ENCODE measurements at regions not wholly inside any gene's neighbourhood (a gene's known extent, or its start where the extent isn't known, plus 50 kb on each side); places are given as distances from the start of the nearest gene placed in this dataset.

DNA sequence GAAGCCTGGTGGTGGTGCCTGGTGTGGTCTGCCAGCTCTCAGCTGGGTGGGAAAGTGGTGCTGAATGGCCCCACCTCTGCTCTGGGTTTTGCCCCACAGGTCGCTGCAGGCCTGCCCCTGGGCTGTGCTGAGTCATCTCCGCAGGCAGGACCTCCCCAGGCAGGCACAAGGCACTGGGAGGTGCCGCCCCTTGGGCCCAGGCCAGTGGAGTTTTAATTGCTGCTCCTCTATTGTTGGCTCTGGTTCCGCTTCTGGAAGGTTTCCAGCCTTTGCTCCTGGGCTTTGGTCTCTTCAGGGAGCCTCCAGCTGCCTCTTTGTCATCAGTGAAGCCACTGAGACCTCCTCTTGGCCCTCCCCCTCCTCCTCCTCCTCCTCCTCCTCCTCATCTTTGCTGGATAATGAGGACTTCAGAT lies 180.3 kb upstream of the GRB10 start:
- DNase-seq (ENCODE audit: low spot score), result peak; percentile 91

DNA sequence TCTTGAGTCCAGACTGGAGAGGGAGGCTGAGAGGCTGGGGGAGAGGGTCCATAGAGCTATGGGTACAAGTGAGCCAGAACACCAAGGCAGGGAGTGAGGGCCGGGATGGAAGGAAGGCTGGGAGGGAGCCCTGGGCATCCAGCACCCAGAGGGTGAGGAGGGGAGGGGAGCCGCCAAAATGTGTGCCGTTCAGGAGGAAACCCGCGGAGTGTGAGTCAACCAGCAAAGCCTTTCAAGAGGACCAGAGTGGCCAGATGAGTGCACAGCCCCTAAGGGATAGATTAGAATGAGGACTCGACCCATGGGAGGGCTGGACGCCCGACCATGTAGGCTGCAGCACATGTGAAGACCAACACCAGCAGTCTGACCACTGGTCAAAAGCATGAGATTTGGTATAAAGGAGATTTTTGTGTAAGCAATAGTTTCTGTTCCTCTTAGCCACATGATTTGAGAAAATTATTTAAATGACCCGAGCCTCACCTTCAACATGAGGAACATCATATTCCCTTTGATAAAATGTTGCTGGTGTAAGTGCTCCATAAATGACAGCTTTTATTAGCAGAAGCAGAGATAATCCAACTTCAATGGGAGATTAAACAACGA lies 179.7 kb upstream of the GRB10 start:
- peak; percentile 9 for DNase-seq (ENCODE audit: low spot score)

DNA sequence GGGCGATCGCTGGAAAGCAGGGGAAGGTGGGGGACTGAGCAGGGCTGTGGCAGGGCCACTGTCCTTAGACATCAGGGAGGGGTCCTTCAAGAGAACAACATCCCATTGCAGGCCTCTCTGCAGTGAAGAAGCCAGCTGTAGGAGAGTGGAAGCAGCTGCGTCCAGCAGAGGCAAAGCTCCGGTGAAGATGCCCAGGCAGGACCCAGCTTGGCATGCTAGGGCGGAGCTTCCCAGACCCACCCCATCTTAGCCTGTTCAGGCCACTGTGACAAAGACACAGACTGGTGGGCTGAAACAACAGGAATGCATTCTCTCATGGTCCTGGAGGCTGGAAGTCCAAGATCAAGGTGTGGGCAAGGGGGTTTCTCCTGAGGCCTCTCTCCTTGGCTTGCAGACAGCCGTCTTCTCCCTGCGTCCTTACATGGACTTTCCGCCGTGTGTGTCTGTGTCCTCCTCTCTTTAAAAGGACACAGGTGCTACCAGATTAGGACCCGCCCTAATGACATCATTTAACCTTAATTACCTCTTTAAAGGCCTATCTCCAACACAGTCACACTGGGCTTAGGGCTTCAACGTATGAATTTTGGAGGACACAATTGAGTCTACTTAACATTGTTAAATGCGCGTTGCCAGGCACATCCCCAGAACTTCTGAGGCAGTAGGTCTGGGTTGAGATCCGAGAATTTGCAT lies 178.1 kb upstream of the GRB10 start:
- no peak for DNase-seq (ENCODE audit: low spot score)

DNA sequence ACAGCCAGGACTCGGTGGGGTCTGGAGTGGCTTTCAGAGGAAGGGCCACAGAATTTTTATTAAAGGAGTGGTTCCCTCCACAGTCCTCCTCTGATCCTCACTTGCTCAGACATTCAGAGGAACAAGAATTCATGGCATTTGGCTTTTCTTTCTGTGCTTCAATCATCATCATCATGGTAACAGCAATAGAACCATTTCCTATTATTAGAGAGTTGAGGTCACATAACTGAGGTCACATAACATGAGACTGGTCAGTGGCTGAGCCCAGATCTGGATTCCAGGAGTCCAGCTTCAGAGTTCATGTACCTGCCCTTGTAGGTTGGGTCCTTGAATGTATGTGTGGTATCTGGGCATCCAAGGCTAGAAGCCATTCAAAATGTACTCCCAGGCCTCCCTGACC lies 177.3 kb upstream of the GRB10 start:
- DNase-seq (ENCODE audit: low spot score), result no peak

DNA sequence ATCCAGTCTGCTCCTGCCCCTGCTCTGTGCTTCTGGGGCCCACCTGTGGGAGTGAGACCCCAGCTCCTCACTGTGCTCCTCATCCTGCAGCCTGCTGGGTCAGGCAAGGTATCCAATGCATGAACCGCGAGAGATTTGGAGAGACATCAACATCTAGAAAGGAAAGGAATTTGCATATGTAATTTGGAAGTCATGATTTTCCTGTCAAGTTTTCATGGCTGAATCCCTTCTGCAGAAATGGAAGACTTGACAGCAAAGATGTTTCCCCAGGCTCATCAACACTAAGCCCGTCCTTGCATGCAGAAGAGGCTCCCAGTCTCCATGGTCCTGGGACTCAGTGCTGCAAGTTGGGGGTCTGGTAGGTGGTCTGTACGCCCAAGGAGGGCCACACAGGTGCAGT lies 176.9 kb upstream of the GRB10 start:
- DNase-seq (ENCODE audit: low spot score), result no peak

DNA sequence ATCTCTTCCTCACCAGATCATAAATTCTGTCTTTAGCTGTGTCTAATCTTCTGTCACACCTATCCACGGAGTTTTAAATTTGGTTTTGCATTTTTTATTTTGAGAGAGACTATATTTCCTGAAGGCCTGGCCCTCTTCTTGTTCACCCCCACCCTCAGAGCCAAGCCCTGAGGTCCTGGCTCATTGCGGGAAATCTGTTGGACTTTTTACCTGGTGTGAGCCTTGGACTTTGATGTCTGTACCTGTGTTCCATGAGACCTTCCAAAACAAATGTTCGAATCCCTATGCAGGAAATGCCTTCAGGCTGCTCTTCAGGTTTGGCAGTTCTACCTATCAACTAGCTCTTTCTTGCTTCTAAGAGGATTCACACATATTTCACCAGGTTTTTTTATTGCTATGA lies 175.2 kb upstream of the GRB10 start:
- DNase-seq (ENCODE audit: low spot score), result no peak

DNA sequence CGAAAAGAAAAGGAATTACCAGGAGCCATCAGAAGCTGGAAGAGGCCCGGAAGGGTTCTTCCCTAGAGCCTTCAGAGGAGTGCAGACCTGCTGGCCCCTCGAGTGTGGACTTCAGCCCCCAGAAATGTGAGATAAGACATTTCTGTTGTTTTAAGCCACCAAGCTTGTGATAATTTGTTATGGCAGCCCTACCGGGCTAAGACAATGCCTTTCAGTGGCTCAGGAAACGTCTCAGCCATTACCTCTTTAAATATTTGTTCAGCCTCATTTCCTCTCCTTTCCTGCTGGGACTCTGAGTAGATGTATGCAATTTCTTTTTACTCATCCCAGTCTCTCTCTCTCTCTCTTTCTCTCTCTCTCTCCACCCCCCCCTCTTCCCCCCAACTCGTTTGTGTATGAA lies 174.7 kb upstream of the GRB10 start:
- DNase-seq (ENCODE audit: low spot score), result no peak

DNA sequence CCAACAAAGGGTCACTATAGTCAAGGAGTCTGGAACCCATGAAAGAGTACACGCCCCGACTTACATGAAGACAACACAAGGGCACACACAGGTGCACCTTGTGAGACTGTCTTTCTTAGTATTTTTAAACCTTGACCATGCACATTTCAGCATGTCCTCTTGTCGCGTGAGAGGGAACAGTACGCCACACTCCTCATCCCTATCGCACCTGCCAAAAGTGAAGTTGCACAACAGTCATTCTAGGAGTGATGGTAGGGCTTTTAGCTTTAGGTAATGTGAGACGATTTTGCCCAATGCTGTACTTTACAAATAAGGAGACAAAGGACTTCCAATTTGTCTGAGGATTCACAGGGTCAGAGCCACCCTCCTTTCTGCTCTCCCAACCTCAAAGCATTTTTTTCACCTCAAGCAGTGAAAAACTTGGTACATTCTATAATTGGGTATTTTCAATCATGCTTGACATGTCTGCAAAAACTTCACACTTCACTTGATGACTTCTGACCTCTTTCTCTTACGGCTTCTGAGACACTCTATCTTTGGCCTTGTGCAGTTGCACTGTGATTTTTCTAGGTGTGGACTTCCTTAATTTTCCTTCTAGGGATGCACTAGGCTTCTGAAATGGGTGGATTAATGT lies 173.9 kb upstream of the GRB10 start:
- DNase-seq (ENCODE audit: low spot score), result no peak

DNA sequence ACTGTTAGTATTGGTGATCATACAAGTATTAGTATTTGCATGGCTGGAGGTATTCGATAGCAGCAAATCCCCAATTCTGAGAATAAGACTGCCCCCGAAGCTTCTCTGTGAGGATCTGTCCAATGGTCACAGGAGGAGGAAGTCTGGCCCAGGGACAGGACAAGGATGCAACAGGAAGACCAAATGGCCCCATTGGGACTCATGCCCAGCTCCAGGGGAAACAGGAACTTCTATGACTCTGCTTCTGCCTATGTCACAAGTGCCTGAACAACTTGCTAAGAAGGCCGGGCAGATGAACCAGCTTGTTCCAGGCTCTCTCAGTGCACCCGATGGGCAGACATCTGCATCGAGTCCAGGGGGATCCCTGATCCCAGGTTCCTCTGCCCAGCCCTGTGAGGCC lies 172.0 kb upstream of the GRB10 start:
- DNase-seq (ENCODE audit: low spot score), result no peak

DNA sequence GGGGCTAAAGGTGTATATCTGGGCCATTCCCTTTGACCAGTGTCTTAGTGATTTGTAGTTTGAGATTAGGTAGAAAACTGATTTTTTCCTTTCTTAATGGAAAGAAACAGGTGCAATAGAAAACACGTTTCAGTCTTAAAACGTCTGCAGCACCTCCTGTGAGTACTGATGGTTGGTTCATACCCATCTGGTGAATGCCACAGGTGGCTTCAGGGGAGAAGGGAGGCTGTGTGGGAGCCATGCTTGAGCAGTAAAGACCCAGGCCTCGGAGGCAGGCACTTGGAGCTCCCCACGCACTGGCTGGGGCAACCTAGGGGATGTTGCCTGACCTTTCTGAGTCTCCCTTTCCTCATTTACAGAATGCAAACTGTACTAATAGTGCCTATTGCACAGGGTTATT lies 171.5 kb upstream of the GRB10 start:
- DNase-seq (ENCODE audit: low spot score), result no peak

DNA sequence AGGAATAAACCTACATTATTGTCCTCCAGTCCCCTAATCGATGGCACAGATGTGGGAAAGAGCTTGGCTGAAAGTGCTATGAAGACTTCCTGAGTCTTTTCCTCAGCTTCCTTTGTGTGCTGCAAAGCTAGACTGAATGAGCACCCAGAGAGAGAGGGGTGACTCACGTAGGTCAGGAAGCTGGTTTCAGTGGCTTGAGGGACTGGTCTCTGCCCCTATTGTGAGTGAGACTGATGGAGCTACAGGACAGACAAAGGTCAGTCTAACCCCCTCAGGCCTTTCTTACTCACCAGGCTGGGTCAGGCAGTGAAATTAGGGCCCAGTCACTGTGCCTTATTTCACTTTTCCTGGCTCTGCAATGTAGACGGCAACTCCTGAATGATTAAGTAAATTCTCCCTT lies 171.1 kb upstream of the GRB10 start:
- no peak for DNase-seq (ENCODE audit: low spot score)

DNA sequence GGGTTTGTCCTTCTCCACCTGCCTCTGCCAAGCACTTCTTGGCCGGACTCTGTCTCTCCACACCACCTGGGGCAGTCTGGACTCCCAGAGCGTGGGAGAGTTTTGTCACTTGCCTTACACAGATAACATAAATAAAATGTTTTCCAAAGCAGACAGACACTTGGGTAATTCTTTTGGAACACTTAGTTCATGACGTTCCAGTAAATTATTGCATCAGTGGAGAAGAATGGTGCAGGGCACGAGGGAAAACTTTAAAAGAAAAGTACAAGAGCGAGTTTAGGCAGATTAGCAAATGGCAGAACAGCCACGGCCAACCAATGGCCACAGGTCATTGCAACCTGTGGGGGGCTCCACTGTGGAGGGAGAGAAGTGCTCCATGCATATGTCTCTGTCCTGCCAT lies 170.6 kb upstream of the GRB10 start:
- no peak for DNase-seq (ENCODE audit: low spot score)

DNA sequence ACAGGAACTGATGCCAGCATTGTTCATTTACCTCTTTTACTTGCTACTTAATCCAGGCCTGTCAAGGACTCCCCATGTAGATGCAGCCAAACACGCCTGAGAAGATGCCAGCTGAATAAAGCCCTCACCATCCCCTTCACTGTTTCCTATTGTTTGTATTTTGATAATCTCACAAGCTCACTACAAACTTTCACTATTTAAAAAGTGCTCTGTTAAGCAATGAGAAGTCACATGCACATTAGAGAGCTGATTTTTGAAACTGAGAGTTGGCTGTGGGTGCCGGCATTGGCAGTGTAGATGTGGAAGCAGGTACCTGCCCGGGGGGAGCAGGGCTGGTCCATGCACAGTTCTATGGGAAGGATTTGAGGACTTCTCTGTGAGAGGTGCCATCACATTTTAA lies 169.8 kb upstream of the GRB10 start:
- no peak for DNase-seq (ENCODE audit: low spot score)

DNA sequence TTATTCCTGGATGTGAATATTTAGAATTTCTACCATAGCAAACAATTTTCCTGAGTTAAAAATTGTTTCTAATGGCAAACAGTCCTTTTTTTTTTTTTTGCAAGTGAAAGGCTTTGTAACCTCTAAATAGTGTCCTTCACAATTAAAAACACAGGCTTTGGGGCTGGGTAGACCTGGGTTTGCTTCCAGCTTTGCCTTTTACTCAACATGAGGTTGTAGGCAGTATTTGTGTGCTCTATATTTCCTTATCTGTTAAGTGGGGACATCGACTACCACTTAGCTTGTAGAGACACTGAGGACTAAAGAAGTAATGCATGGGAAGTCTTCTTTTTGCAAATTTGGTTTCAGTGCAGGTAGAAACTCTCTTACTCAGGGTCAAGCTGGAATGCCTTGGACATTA lies 169.4 kb upstream of the GRB10 start:
- DNase-seq (ENCODE audit: low spot score), result no peak

DNA sequence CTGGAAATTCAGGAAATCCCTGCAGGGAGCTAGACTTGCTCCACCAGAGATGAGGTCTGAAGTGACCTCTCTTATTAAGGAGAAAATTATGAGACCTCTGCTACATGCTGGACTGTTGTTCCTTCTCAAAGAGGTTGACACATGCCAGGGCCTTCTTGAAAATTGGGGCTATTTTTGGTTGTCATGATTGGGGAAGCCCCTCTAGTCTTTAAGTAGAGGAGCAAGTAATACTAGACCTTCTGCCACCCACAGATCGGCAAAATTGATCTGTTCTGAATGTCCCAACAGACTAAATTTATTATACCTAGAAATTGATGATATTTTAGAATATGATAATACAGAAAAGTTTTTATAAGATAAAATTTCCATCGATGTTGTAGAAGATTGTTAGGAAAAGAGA lies 160.8 kb upstream of the GRB10 start:
- DNase-seq (ENCODE audit: low spot score), result no peak

DNA sequence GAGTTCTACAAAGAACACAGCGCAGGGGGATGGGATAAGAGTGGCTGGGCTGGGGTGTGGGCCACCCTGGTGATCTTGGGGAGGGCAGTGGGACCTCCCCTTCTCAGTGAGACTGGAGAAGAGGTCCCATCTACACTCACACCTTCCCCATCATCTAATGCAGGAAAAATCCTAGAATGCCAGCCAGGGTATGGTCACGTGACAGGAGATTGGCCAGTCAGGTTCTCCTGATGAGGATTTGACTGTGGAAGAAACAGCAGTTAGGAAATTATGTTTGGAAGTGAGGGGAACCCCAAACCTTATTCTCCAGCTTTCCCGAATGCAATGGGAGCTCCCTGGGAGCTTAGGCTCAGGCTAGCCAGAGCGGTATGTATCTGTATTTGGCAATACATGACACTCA lies 158.8 kb upstream of the GRB10 start:
- no peak for DNase-seq (ENCODE audit: low spot score)

DNA sequence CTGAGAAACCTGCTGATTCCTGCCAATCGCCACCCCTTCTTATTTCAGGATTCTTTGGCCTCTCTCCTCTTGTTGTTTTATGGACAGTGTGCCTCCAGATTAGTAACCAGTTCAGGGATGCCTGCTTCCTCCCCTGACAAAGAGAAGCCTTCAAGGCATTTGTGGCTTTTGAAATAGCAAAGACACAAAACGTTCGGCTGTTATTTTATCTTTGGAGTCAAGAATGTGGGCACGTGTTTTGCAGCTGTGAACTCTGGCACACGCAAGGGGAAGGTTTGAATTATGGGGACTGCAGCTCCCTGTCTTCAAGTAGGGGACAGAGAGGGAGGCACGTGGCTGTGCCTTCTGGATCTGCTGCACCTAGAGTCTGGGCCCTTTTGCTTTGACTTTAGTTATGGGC lies 157.9 kb upstream of the GRB10 start:
- DNase-seq (ENCODE audit: low spot score), result no peak

DNA sequence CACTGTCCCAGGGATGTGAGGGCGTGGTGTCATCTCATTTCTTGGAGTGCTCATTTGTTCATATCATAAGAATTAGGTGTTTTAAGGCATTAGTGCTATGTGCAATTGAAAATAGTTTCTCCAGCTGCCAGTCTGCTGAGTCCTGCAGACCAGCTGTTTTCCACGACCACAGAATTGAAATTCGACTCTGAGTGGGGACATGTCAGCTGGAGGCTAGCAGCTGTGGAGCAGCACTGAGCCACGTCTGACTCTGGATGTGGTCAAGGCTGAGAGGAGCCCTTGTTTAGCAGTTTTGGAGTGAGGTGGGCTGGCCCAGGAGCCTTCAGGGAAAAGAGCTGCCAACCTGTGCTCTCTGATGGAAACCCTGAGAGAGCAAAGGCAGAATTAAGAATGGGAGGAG lies 156.3 kb upstream of the GRB10 start:
- no peak for DNase-seq (ENCODE audit: low spot score)

DNA sequence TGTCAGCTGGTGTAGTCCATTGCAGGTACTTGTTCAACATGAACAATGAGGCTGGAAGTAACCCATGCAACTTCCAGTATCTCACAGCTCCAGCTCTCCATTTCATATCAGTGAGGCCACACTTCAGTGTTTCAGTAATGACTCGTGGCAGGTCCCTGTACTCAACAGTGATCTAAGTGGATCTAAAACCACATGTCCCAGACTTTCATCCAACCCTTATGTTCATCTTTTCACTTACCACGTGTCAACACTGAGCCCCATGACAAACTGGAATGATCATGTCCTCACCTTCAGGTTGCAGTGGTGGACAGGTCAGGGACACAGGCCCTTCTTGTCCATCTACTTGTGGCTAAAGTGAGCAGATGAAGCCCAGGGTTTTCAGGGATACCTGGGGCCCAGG lies 155.0 kb upstream of the GRB10 start:
- DNase-seq (ENCODE audit: low spot score), result no peak

DNA sequence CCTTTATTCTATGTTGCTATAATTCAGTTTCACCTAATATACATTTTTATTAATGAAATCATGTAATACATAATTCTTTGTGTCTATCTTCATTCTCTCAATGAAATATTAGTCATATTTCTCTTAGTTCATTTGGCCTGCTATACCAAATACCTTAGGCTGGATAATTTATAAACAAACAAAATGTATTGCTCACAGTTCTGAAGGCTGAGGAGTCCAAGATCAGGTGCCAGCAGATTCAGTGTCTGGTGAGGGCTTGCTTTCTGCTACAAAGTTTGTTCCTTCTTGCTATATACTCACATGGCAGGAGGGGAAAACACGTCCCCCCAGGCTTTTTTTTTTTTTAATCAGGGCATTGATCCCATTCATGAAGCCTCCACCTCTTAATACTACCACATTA lies 143.4 kb upstream of the GRB10 start:
- DNase-seq (ENCODE audit: low spot score), result no peak

DNA sequence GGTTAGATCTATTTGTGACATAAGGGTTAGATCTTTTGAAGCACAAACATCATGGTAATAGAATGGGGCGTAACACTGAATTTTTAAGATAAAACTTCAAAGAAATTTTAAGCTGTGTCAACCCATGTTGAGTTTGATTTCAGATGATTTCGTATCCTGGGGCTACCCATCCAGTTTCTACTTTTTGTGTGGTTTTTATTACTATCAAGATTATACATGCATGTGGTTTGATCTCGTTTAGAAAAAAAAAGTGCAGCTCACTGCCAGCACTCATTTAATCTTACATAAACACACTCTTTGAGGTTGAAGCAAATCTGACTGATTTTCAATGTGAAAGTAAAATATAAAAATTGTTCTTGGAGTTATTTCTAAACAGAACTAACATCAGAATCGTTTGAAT lies 140.8 kb upstream of the GRB10 start:
- DNase-seq (ENCODE audit: low spot score), result no peak

DNA sequence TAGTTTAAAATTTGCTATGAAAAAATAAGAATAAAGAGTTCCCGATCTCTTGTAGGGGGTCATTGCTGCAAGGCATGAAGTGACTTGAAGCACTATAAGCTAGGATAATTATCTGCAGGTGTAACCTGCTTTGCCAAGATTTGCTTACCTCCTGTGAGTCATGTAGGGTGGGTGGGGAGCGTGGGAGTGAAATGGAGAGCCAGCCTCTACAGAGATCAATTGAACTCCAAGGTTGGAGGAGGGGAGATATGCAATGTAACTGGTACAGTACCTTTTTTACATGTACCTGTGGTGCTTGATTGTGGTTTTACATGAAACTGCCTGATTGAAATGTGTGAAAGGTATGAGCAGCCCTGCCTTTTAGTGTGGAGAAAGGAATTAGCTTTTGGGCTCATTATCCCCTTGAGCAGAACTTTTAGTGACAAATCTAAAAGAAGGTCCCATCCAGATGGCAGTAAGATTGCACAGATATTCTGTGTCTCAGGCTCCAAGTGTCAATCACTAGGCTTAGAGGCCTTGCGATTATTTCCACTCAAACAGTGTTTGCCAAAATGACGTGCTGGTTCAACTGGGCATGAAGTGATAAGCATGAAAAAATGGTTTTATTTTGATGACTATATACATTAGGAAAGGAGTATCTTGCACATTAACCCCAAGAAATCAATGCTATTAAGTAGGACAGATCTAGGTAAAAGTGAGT lies 138.6 kb upstream of the GRB10 start:
- DNase-seq (ENCODE audit: low spot score), result peak; percentile 38

DNA sequence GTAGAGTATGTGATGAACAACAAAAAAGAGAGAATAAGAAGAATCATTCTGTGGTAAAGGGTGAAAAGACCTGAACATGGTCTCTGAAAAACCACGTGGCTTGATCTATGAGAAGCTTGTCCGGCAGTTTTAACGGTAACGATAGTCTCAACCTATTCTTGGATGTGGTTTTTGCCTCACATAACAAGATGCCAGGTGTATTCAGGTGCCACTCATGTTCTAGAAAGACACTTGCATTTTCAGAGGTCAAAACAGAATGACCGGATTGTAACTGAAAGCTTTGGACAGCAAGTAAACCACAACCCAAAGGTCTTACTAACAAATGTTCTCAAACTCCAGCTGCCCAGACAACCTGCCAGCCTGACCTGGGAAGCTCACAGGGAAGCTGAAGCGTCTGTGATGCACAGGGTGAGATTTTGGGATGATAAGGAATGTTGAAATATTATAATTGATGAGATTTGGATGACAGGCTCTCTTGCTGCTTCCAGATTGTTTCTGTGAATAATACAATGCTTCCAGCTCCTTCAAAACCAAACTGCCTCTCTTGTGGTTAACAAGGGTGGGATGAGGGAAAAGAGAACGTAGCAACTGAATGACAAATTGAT lies 137.4 kb upstream of the GRB10 start:
- no peak for DNase-seq (ENCODE audit: low spot score)
